Stomach (tissue), 4 donors: ENCODE measurements at regions not wholly inside any gene's neighbourhood (a gene's known extent, or its start where the extent isn't known, plus 50 kb on each side); places are given as distances from the start of the nearest gene placed in this dataset.

ENCODE experiments used
- EP300 ChIP-seq: sonication (generic); formaldehyde crosslinking; IDR thresholded peaks from one replicate; pipeline ENCODE4 v1.6.1; 2017; ENCODE audit warnings: antibody characterized with exemption
- POLR2A ChIP-seq, 4 donors: fragments of 450-650 bp; IDR thresholded peaks; one replicate each; pipeline ENCODE4 v1.6.1; 2016; ENCODE audit warnings: antibody characterized with exemption in 4 of 4, control low read depth in 2 of 4, mild to moderate bottlenecking in 1 of 4, moderate library complexity in 1 of 4
- POLR2AphosphoS5 ChIP-seq, 3 donors: sonication (generic); formaldehyde crosslinking; IDR thresholded peaks; one replicate each; pipeline ENCODE4 v1.6.1; 2016; ENCODE audit warnings: antibody characterized with exemption in 3 of 3
- TF ChIP-seq, protein P1 (sequence below), 7 experiments: fragments of 450-650 bp in 4 of 7; fragments of 200-600 bp in 3 of 7; sonication (generic) in 3 of 7; IDR thresholded peaks; one replicate each; pipeline ENCODE4 v1.5.1; 2016 to 2019; ENCODE audit warnings: antibody characterized with exemption in 7 of 7, control low read depth in 2 of 7, mild to moderate bottlenecking in 1 of 7

DNA sequence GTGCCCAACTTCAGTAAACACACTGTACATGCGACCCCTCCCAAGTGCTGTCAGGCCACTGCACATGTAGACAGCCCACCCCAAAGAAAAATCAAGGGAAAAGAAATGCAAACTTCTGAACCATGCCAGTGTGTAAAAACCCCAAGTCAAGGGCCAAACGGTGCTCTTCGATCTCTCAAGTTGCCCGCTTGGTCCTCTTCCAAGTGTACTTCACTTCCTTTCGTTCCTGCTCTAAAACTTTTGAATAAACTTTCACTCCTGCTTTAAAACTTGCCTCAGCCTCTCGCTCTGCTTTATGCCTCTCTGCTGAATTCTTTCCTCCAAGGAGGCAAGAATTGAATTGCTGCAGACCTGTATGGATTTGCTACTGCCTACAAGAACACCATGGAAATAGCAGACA is 600.7 kb downstream of the KCTD12 start:
- TF ChIP-seq, protein P1, sequence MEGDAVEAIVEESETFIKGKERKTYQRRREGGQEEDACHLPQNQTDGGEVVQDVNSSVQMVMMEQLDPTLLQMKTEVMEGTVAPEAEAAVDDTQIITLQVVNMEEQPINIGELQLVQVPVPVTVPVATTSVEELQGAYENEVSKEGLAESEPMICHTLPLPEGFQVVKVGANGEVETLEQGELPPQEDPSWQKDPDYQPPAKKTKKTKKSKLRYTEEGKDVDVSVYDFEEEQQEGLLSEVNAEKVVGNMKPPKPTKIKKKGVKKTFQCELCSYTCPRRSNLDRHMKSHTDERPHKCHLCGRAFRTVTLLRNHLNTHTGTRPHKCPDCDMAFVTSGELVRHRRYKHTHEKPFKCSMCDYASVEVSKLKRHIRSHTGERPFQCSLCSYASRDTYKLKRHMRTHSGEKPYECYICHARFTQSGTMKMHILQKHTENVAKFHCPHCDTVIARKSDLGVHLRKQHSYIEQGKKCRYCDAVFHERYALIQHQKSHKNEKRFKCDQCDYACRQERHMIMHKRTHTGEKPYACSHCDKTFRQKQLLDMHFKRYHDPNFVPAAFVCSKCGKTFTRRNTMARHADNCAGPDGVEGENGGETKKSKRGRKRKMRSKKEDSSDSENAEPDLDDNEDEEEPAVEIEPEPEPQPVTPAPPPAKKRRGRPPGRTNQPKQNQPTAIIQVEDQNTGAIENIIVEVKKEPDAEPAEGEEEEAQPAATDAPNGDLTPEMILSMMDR (IDR thresholded peaks at IDR 0.05) = no peak
- TF ChIP-seq POLR2AphosphoS5 (IDR thresholded peaks at IDR 0.05) = no peak
- TF ChIP-seq EP300 = no peak
- TF ChIP-seq POLR2A (IDR thresholded peaks at IDR 0.05) = no peak
